ENCODE measurements at regions not wholly inside any gene's neighbourhood (a gene's known extent, or its start where the extent isn't known, plus 50 kb on each side); places are given as distances from the start of the nearest gene placed in this dataset.

GRCh38 chr17:62901544-62901943 lies 64.5 kb upstream of the TANC2 start:
- H3K4me1 ChIP-seq (ENCODE audit: control insufficient read depth in 2 of 2, insufficient read depth in 2 of 2, low read length in 2 of 2) = no peaks in the 10 kb centered on the region
- no peaks in the 10 kb centered on the region for H3K9me3 ChIP-seq (ENCODE audit: control extremely low read depth in 1 of 3, control insufficient read depth in 2 of 3, insufficient read depth in 1 of 3, low read length in 2 of 3)
- WGBS (ENCODE audit: insufficient coverage) = 86% methylated on average over 5 of the region's 8 CpGs
- POLR2A ChIA-PET = no interaction called here
- peaks cover 0 to 4% (median 0%) of the 10 kb centered on the region in 4 experiments for H3K27me3 ChIP-seq (replicated peaks in 1 of 4; ENCODE audit: control extremely low read depth in 1 of 4, control insufficient read depth in 3 of 4, insufficient read depth in 4 of 4, low read length in 3 of 4)
- Mint-ChIP-seq H3K9me3 (ENCODE audit: insufficient read depth) (no peaks in the 10 kb centered on the region), H3K27ac (no peak overlapping the region), H3K4me3 (no peak overlapping the region), H3K27me3 (peaks cover 23% of the 10 kb centered on the region), H3K4me1 (no peaks in the 10 kb centered on the region)
- H3K9ac ChIP-seq (ENCODE audit: low read length) = no peak overlapping the region
- no peak overlapping the region for H3K4me3 ChIP-seq (ENCODE audit: control extremely low read depth in 1 of 5, extremely low read depth in 1 of 5, insufficient read depth in 1 of 5, low read depth in 2 of 5, low read length in 4 of 5)
- CTCF ChIA-PET = interaction anchor here (0.9 to 1.7 kb wide), 2 partner anchors 10 to 13 kb away, joined by 3 to 4 read pairs; no protein-coding TSS in a partner anchor
- DNase-seq (no peak), ATAC-seq (ENCODE audit: low read depth) (no peak)
- H3K36me3 ChIP-seq (replicated peaks in 1 of 2; ENCODE audit: control extremely low read depth in 1 of 2, control insufficient read depth in 1 of 2, extremely low read depth in 1 of 2, insufficient read depth in 2 of 2, low read length in 1 of 2) = no peaks in the 10 kb centered on the region
- no peak overlapping the region for H3K4me2 ChIP-seq (replicated peaks; ENCODE audit: low read depth, low read length, poor library complexity, severe bottlenecking)
- no peak overlapping the region for H2AFZ ChIP-seq (ENCODE audit: insufficient read depth, low read depth, low read length, poor library complexity, severe bottlenecking)
- intact Hi-C loops (cut with micrococcal nuclease) = no loop called here
- H3K79me2 ChIP-seq (ENCODE audit: control insufficient read depth, insufficient read depth, low read length) = no peaks in the 10 kb centered on the region
- TF ChIP-seq EZH2 (IDR thresholded peaks at IDR 0.05; ENCODE audit: borderline replicate concordance, insufficient read depth, low read depth, low read length, poor library complexity, severe bottlenecking) (no peak), CTCF (IDR thresholded peaks at IDR 0.05) (no peak)
- no peaks in the 10 kb centered on the region for H4K20me1 ChIP-seq (ENCODE audit: control insufficient read depth, insufficient read depth, low read length, poor library complexity, severe bottlenecking)
- H3K27ac ChIP-seq (ENCODE audit: low read length in 2 of 2) = no peak overlapping the region

GRCh38 chr17:62900096-62900495 lies 65.9 kb upstream of the TANC2 start:
- Mint-ChIP-seq H3K9me3 (ENCODE audit: insufficient read depth) (no peaks in the 10 kb centered on the region), H3K27ac (no peak overlapping the region), H3K4me3 (no peak overlapping the region), H3K4me1 (no peaks in the 10 kb centered on the region), H3K27me3 (peaks cover 26% of the 10 kb centered on the region)
- Histone ChIP-seq H3K27ac (ENCODE audit: low read length in 2 of 2) (no peak overlapping the region), H3K79me2 (ENCODE audit: control insufficient read depth, insufficient read depth, low read length) (no peaks in the 10 kb centered on the region), H4K20me1 (ENCODE audit: control insufficient read depth, insufficient read depth, low read length, poor library complexity, severe bottlenecking) (no peaks in the 10 kb centered on the region), H3K4me3 (ENCODE audit: control extremely low read depth in 1 of 5, extremely low read depth in 1 of 5, insufficient read depth in 1 of 5, low read depth in 2 of 5, low read length in 4 of 5) (no peak overlapping the region), H3K36me3 (replicated peaks in 1 of 2; ENCODE audit: control extremely low read depth in 1 of 2, control insufficient read depth in 1 of 2, extremely low read depth in 1 of 2, insufficient read depth in 2 of 2, low read length in 1 of 2) (no peaks in the 10 kb centered on the region), H3K4me2 (replicated peaks; ENCODE audit: low read depth, low read length, poor library complexity, severe bottlenecking) (no peak overlapping the region), H3K27me3 (replicated peaks in 1 of 4; ENCODE audit: control extremely low read depth in 1 of 4, control insufficient read depth in 3 of 4, insufficient read depth in 4 of 4, low read length in 3 of 4) (peaks cover 0 to 4% (median 0%) of the 10 kb centered on the region in 4 experiments), H3K9ac (ENCODE audit: low read length) (no peak overlapping the region), H2AFZ (ENCODE audit: insufficient read depth, low read depth, low read length, poor library complexity, severe bottlenecking) (no peak overlapping the region), H3K9me3 (ENCODE audit: control extremely low read depth in 1 of 3, control insufficient read depth in 2 of 3, insufficient read depth in 1 of 3, low read length in 2 of 3) (no peaks in the 10 kb centered on the region), H3K4me1 (ENCODE audit: control insufficient read depth in 2 of 2, insufficient read depth in 2 of 2, low read length in 2 of 2) (no peaks in the 10 kb centered on the region)
- DNase-seq = no peak
- ChIA-PET CTCF (no interaction called here), POLR2A (no interaction called here)
- WGBS (ENCODE audit: insufficient coverage) = no CpG with 5 or more reads among the region's 5 CpGs
- no peak for ATAC-seq (ENCODE audit: low read depth)
- intact Hi-C loops (cut with micrococcal nuclease) = no loop called here
- TF ChIP-seq CTCF (IDR thresholded peaks at IDR 0.05) (no peak), EZH2 (IDR thresholded peaks at IDR 0.05; ENCODE audit: borderline replicate concordance, insufficient read depth, low read depth, low read length, poor library complexity, severe bottlenecking) (no peak)
